ENCODE measurements at regions not wholly inside any gene's neighbourhood (a gene's known extent, or its start where the extent isn't known, plus 50 kb on each side); places are given as distances from the start of the nearest gene placed in this dataset.

GRCh38 chr3:18890449-18890848, 257.9 kb upstream of the KCNH8 start (continued):
- no peak for TF ChIP-seq TFAP4 (CRISPR knock-in tag; IDR thresholded peaks at IDR 0.05; ENCODE audit: borderline replicate concordance)
- TF ChIP-seq MEIS2 (IDR thresholded peaks at IDR 0.05; ENCODE audit: partially characterized antibody): no peak

GRCh38 chr3:18888819-18889218, 259.5 kb upstream of the KCNH8 start:
- DNase-seq (ENCODE audit: extremely low read depth in 1 of 4, low spot score in 3 of 4) (no peak), ATAC-seq (no peak), FAIRE-seq (no peak)
- BruUV-seq (replicated peaks): no TSS peak
- Histone ChIP-seq H3K27ac (ENCODE audit: extremely low read depth, low read depth, low read length) (no peak overlapping the region), H3K4me1 (replicated peaks in 1 of 2; ENCODE audit: control insufficient read depth in 2 of 2, insufficient read depth in 2 of 2, low read length in 2 of 2) (no peaks in the 10 kb centered on the region), H4K20me1 (replicated peaks; ENCODE audit: control insufficient read depth, insufficient read depth, low read length) (no peaks in the 10 kb centered on the region), H3K36me3 (ENCODE audit: control insufficient read depth, insufficient read depth, low read length) (no peaks in the 10 kb centered on the region), H2AFZ (ENCODE audit: low read depth, low read length) (no peak overlapping the region), H3K4me3 (no peak overlapping the region), H3K27me3 (ENCODE audit: control insufficient read depth in 2 of 2, insufficient read depth in 2 of 2, low read length in 2 of 2) (no peaks in the 10 kb centered on the region), H3K79me2 (ENCODE audit: control insufficient read depth, insufficient read depth, low read length) (no peaks in the 10 kb centered on the region), H3K9me3 (replicated peaks; ENCODE audit: control insufficient read depth, insufficient read depth, low read depth, low read length) (peaks cover 2% of the 10 kb centered on the region), H3K9ac (ENCODE audit: insufficient read depth in 1 of 2, low read depth in 2 of 2, low read length in 2 of 2) (no peak overlapping the region), H3K9me1 (ENCODE audit: control insufficient read depth, insufficient read depth, low read length) (no peaks in the 10 kb centered on the region), H3K4me2 (ENCODE audit: insufficient read depth, low read length) (no peak overlapping the region)
- intact Hi-C loops (cut with micrococcal nuclease): no loop called here
- CTCF ChIA-PET (ENCODE audit: low intra/inter-chr PET ratio): no interaction called here
- TF ChIP-seq ZNF124 (CRISPR knock-in tag; IDR thresholded peaks at IDR 0.05): no peak
- TF ChIP-seq MCM7 (IDR thresholded peaks at IDR 0.05): no peak
- 1% methylated on average over 3 of the region's 3 CpGs for WGBS (ENCODE audit: insufficient coverage, low coverage, missing lambda C conversion rate)
- POLR2A ChIA-PET: no interaction called here
- in situ Hi-C loops (cut with MboI): no loop called here

DNA sequence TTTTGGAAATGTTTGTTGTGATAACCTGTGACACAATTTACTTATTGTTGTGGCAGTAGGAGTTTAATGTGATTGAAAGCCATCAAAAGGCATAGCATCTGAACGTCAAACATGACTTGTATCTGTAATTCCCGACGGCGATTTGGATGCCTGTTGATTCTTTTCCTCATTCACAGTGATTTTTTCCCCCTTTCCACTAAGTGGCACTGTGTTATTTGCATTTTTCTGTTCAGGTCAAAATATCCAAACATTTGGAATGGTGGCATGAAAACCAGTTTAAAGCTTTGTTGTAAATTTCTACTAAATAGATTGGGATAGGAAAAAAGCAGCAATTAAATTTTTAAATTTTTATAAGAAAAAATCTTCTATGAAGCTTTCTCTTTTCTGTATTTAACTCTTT, 259.9 kb upstream of the KCNH8 start:
- no TSS peak for BruUV-seq (replicated peaks)
- Histone ChIP-seq H2AFZ (ENCODE audit: low read depth, low read length) (no peak overlapping the region), H3K79me2 (ENCODE audit: control insufficient read depth, insufficient read depth, low read length) (no peaks in the 10 kb centered on the region), H3K9me3 (replicated peaks; ENCODE audit: control insufficient read depth, insufficient read depth, low read depth, low read length) (peaks cover 2% of the 10 kb centered on the region), H3K9ac (ENCODE audit: insufficient read depth in 1 of 2, low read depth in 2 of 2, low read length in 2 of 2) (no peak overlapping the region), H3K4me2 (ENCODE audit: insufficient read depth, low read length) (no peak overlapping the region), H3K36me3 (ENCODE audit: control insufficient read depth, insufficient read depth, low read length) (no peaks in the 10 kb centered on the region), H3K4me3 (no peak overlapping the region), H3K9me1 (ENCODE audit: control insufficient read depth, insufficient read depth, low read length) (no peaks in the 10 kb centered on the region), H3K27ac (ENCODE audit: extremely low read depth, low read depth, low read length) (no peak overlapping the region), H3K4me1 (replicated peaks in 1 of 2; ENCODE audit: control insufficient read depth in 2 of 2, insufficient read depth in 2 of 2, low read length in 2 of 2) (no peaks in the 10 kb centered on the region), H3K27me3 (ENCODE audit: control insufficient read depth in 2 of 2, insufficient read depth in 2 of 2, low read length in 2 of 2) (no peaks in the 10 kb centered on the region), H4K20me1 (replicated peaks; ENCODE audit: control insufficient read depth, insufficient read depth, low read length) (no peaks in the 10 kb centered on the region)
- POLR2A ChIA-PET: no interaction called here
- FAIRE-seq (no peak), DNase-seq (ENCODE audit: extremely low read depth in 1 of 4, low spot score in 3 of 4) (no peak), ATAC-seq (no peak)
- intact Hi-C loops (cut with micrococcal nuclease) (no loop called here), in situ Hi-C loops (cut with MboI) (no loop called here)
- TF ChIP-seq DDX20 (tag; IDR thresholded peaks at IDR 0.05; ENCODE audit: low read depth) (no peak), ATF1 (CRISPR knock-in tag; IDR thresholded peaks at IDR 0.05) (no peak), ATF1 (tag; IDR thresholded peaks at IDR 0.05) (no peak), CCNT2 (IDR thresholded peaks at IDR 0.05; ENCODE audit: borderline replicate concordance, extremely low read depth, insufficient read length, low read depth, low read length) (no peak), TAF15 (IDR thresholded peaks at IDR 0.05; ENCODE audit: low read depth, low read length) (no peak), SAFB2 (IDR thresholded peaks at IDR 0.05; ENCODE audit: borderline replicate concordance, low read depth, low read length, severe bottlenecking) (no peak)
- TF ChIP-seq, protein P1, sequence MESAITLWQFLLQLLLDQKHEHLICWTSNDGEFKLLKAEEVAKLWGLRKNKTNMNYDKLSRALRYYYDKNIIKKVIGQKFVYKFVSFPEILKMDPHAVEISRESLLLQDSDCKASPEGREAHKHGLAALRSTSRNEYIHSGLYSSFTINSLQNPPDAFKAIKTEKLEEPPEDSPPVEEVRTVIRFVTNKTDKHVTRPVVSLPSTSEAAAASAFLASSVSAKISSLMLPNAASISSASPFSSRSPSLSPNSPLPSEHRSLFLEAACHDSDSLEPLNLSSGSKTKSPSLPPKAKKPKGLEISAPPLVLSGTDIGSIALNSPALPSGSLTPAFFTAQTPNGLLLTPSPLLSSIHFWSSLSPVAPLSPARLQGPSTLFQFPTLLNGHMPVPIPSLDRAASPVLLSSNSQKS (CRISPR knock-in tag; IDR thresholded peaks at IDR 0.05): no peak
- TF ChIP-seq, protein P2, sequence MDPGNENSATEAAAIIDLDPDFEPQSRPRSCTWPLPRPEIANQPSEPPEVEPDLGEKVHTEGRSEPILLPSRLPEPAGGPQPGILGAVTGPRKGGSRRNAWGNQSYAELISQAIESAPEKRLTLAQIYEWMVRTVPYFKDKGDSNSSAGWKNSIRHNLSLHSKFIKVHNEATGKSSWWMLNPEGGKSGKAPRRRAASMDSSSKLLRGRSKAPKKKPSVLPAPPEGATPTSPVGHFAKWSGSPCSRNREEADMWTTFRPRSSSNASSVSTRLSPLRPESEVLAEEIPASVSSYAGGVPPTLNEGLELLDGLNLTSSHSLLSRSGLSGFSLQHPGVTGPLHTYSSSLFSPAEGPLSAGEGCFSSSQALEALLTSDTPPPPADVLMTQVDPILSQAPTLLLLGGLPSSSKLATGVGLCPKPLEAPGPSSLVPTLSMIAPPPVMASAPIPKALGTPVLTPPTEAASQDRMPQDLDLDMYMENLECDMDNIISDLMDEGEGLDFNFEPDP (CRISPR knock-in tag; IDR thresholded peaks at IDR 0.05): no peak
- WGBS (ENCODE audit: insufficient coverage, low coverage, missing lambda C conversion rate): 0% methylated on average over 4 of the region's 4 CpGs
- CTCF ChIA-PET (ENCODE audit: low intra/inter-chr PET ratio): no interaction called here

All from K562 (cell line).